ENCODE measurements at regions not wholly inside any gene's neighbourhood (a gene's known extent, or its start where the extent isn't known, plus 50 kb on each side); places are given as distances from the start of the nearest gene placed in this dataset.
"Not testable (repeated sequence)": the region's sequence is repeated elsewhere in the genome, so short reads cannot be mapped to it uniquely, and the experiment has no call there.

DNA sequence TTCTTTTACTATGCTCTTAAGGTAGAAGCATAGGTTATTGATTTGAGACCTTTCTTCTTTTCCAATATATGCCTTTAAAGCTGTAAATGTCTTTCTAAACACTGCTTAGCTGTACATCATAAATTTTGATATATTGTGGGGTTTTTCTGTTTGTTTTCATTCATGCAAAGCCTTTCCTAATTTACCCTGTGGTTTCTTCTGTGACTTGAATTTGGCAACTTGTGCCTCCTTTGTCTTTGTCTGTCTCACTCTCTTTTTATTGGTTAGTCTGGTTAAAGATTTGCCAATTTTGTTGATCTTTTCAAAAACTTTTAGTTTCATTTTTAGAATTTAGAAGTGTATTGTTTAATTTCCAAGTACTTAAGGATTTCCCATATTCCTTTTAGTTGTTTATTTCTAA is 343.1 kb downstream of the OXSM start:
- ATAC-seq (no peak), DNase-seq (no peak)
- H3K9me3 Mint-ChIP-seq: peaks cover 8% of the 10 kb centered on the region
- no peaks in the 10 kb centered on the region for H3K4me1 Mint-ChIP-seq (ENCODE audit: low read depth)
- peaks cover 2% of the 10 kb centered on the region for H3K27me3 Mint-ChIP-seq (ENCODE audit: low read depth)
- no peaks in the 10 kb centered on the region for H3K36me3 Mint-ChIP-seq (ENCODE audit: insufficient read depth)
- H3K4me3 Mint-ChIP-seq: no peak overlapping the region

DNA sequence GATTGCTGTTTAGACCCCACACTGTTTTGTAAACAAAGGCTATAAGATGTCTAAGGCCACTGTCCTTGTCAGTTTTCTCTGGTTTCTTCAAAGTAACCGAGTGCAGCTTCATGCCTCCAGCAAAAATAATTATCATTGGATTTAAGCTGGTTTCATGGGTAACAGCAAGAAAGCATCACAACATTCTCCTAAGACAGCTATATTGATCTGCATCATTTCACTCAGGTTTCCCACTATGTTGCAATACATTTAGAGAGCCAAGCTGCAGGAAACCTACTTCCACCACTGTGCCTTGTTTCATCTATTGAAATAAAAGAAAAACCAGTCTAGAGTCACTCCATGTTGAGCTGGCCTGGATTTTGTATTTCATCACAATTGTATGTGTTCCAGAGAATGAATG is 351.4 kb downstream of the OXSM start:
- Mint-ChIP-seq H3K4me3 (no peak overlapping the region), H3K9me3 (peaks cover 6% of the 10 kb centered on the region), H3K36me3 (ENCODE audit: insufficient read depth) (no peaks in the 10 kb centered on the region), H3K4me1 (ENCODE audit: low read depth) (no peaks in the 10 kb centered on the region), H3K27me3 (ENCODE audit: low read depth) (no peaks in the 10 kb centered on the region)
- no peak for ATAC-seq
- DNase-seq: no peak

DNA sequence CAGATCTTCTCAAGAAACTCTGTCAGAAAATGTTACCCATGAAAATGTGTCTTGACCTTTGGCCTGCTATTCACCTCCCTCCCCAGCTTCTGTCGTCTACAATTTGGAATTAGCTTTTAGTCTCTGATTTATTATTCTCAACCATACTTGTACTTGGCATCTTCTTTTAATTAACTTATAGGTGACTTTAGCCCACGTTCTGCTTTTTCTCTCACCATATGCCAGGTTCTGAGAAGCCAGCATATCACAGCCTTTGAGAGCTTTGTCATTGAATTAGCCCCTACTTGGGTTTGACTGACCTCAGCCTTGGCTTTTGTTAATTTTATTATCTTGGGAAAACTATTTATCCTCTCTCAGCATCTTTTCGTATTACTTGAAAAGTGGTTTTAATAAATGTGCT is 355.9 kb downstream of the OXSM start:
- Mint-ChIP-seq H3K9me3 (peaks cover 9% of the 10 kb centered on the region), H3K4me3 (no peak overlapping the region), H3K36me3 (ENCODE audit: insufficient read depth) (no peaks in the 10 kb centered on the region), H3K27me3 (ENCODE audit: low read depth) (no peaks in the 10 kb centered on the region), H3K4me1 (ENCODE audit: low read depth) (no peaks in the 10 kb centered on the region)
- ATAC-seq (no peak), DNase-seq (no peak)

DNA sequence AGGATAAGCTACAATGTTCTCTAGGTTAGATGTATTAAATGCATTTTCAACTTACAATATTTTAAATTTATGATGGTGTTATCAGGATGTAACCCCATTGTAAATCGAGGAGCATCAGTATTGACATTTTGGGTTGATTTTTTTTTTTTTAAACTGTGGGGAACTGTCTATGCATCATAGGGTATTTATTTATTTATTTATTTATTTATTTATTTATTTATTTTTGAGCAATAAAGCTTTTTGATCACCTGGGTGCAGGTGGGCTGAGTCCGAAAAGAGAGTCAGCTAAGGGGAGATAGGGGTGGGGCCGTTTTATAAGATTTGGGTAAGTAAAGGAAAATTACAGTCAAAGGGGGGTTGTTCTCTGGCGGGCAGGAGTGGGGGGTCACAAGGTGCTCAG is 367.5 kb downstream of the OXSM start:
- not testable (repeated sequence) for H3K4me3 Mint-ChIP-seq; H3K9me3 Mint-ChIP-seq; H3K36me3 Mint-ChIP-seq (ENCODE audit: insufficient read depth); ATAC-seq; DNase-seq; H3K4me1 Mint-ChIP-seq (ENCODE audit: low read depth); H3K27me3 Mint-ChIP-seq (ENCODE audit: low read depth)

DNA sequence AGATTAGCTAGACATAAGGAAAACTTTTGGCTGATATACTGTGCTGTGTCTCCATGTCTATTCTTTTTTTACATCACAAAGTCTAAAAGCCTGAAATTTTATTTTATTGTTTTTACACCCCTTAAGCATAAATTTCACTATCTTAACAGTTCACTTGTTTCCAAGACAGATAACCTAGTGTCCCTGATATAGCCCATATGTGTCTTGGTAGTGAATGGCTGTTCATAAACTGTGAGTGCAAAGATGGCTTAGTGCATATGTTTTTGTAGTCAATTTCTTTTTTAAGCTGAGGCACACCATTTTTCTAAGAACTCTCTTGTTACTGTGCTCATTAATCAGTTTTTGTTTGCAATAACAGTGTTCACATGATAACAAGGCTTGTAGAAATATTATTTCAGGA is 381.1 kb downstream of the OXSM start:
- DNase-seq: no peak
- Mint-ChIP-seq H3K9me3 (peaks cover 18% of the 10 kb centered on the region), H3K4me3 (no peak overlapping the region), H3K4me1 (ENCODE audit: low read depth) (no peaks in the 10 kb centered on the region), H3K36me3 (ENCODE audit: insufficient read depth) (no peaks in the 10 kb centered on the region), H3K27me3 (ENCODE audit: low read depth) (no peaks in the 10 kb centered on the region)
- ATAC-seq: no peak

DNA sequence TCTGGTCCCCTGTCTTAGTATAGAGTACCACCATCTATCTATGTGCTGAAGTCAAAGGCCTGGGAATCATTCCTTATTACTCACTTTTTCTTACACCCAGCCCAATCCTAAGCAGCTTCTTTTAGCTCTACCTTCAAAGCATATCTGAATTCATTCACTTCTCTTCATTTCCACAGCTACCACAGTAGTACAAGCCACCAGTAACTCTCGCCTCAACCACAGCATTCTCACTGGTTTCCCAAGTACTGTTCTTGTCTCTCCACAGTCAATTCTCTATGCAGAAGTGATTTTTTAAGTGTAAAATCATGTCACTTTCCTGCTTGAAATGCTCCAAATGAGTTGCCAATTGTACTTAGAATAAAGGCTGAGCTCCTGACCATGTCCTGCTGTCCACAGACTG is 401.7 kb downstream of the OXSM start:
- ATAC-seq (no peak), DNase-seq (no peak)
- H3K4me1 Mint-ChIP-seq (ENCODE audit: low read depth): no peaks in the 10 kb centered on the region
- peaks cover 17% of the 10 kb centered on the region for H3K9me3 Mint-ChIP-seq
- no peaks in the 10 kb centered on the region for H3K27me3 Mint-ChIP-seq (ENCODE audit: low read depth)
- no peaks in the 10 kb centered on the region for H3K36me3 Mint-ChIP-seq (ENCODE audit: insufficient read depth)
- no peak overlapping the region for H3K4me3 Mint-ChIP-seq

DNA sequence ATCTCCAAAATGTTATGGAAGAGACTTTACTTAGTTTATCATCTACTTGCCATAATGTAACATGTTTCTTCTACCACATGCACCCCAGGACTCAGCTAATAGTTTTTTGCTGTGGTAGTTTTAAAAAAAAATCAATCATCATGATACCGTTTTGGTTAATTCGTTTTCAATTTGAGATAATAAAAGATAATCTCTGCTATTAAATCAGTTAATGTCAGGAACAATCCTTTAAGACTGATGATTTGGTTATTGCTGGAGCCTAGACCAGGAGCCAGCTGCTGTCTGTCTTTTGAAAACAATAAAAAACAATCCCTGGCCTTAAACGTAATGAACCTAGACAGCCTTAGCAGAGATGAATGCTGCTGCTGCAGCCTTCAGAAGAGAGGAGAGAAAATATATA is 403.7 kb downstream of the OXSM start:
- no peaks in the 10 kb centered on the region for H3K36me3 Mint-ChIP-seq (ENCODE audit: insufficient read depth)

DNA sequence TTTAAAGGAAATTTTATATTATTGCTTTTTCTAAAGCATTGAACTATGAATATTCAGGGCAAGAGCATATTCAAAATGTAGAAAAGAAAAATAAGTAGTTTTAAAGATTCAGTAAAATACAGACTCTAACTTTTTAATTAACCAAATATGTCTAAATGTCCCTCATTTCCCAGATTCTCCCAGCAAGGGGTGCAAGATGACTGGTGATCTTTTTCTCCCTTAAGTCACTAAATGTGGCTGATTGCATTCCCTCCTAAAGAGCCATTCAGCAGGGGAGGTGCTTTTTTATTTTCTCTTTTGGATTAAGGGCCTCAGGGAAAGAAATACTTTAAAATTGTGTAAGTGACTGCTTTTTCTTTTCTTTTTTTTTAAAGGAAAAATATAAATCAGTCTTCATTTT is 406.9 kb downstream of the OXSM start:
- ATAC-seq: no peak
- no peaks in the 10 kb centered on the region for H3K4me1 Mint-ChIP-seq (ENCODE audit: low read depth)
- H3K9me3 Mint-ChIP-seq: peaks cover 3% of the 10 kb centered on the region

More for the DNA sequence above, 403.7 kb downstream of the OXSM start:
- H3K27me3 Mint-ChIP-seq (ENCODE audit: low read depth): no peaks in the 10 kb centered on the region
- no peak overlapping the region for H3K4me3 Mint-ChIP-seq
- DNase-seq (no peak), ATAC-seq (no peak)
- H3K4me1 Mint-ChIP-seq (ENCODE audit: low read depth): no peaks in the 10 kb centered on the region
- H3K9me3 Mint-ChIP-seq: peaks cover 17% of the 10 kb centered on the region

DNA sequence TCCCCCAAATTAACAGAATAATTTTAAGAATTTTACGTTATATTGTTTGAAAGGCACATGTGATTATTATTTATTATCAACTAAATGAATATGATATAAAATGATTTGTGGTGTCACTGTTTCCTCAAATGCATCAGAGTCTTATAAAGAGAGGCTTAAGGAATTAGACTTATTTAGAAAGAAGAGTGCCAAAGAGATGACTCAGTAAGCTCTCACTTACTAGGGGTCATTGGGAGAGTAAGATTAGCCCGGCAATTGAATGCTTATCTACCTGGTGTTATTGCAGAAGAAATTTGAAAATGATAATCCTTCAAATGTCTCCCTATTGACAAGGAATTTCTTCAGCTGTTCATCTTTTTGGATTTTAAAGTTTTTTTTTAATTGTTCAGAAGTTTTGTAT is 408.7 kb downstream of the OXSM start:
- ATAC-seq (no peak), DNase-seq (no peak)
- H3K27me3 Mint-ChIP-seq (ENCODE audit: low read depth): no peaks in the 10 kb centered on the region
- no peaks in the 10 kb centered on the region for H3K36me3 Mint-ChIP-seq (ENCODE audit: insufficient read depth)
- H3K9me3 Mint-ChIP-seq: no peaks in the 10 kb centered on the region
- H3K4me1 Mint-ChIP-seq (ENCODE audit: low read depth): no peaks in the 10 kb centered on the region
- H3K4me3 Mint-ChIP-seq: no peak overlapping the region

More for the DNA sequence above, 406.9 kb downstream of the OXSM start:
- no peak for DNase-seq
- Mint-ChIP-seq H3K36me3 (ENCODE audit: insufficient read depth) (no peaks in the 10 kb centered on the region), H3K4me3 (no peak overlapping the region), H3K27me3 (ENCODE audit: low read depth) (no peaks in the 10 kb centered on the region)

DNA sequence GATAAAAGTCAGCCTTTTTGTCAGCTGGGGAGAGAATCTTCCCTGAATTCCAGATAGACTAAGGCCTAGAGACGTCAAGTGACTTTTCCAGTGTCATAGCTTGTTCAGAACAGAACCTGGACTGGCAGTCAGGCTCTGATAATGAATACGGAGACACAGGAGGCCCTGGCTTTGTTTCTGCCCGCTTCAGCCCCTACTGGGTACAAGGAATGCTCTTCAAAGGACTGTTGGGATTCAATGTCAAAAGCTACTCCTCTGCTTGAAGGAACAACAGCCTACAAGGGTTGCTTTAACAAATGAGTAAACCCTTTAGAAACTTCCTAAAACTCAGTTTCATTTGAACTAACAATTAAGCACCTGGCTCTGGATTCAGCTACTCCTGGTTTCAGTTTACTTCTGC is 412.3 kb downstream of the OXSM start:
- H3K27me3 Mint-ChIP-seq (ENCODE audit: low read depth): no peaks in the 10 kb centered on the region
- no peak overlapping the region for H3K4me3 Mint-ChIP-seq
- ATAC-seq: no peak
- H3K36me3 Mint-ChIP-seq (ENCODE audit: insufficient read depth): no peaks in the 10 kb centered on the region
- H3K4me1 Mint-ChIP-seq (ENCODE audit: low read depth): no peaks in the 10 kb centered on the region
- DNase-seq: no peak
- no peaks in the 10 kb centered on the region for H3K9me3 Mint-ChIP-seq

DNA sequence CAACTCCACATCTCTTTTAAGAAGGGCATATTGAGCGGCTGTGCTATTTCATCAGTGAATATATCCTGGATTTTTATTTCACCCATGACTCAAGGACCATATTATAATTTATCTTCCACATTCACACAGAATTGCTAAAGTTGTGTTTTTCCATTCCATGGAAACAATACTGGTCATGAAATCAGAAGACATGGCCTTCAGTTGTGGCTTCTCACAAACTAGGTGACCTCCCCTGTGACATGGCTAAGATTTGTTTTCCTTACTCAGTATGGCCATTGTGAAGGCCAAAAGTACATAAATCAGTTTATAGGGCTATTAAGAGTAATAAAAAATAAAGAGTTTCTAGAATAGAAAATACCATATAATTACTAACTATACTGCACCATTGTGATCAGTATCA is 415.6 kb downstream of the OXSM start:
- no peaks in the 10 kb centered on the region for H3K27me3 Mint-ChIP-seq (ENCODE audit: low read depth)
- no peak overlapping the region for H3K4me3 Mint-ChIP-seq
- no peak for ATAC-seq
- DNase-seq: no peak
- H3K4me1 Mint-ChIP-seq (ENCODE audit: low read depth): no peaks in the 10 kb centered on the region
- no peaks in the 10 kb centered on the region for H3K36me3 Mint-ChIP-seq (ENCODE audit: insufficient read depth)
- H3K9me3 Mint-ChIP-seq: no peaks in the 10 kb centered on the region

DNA sequence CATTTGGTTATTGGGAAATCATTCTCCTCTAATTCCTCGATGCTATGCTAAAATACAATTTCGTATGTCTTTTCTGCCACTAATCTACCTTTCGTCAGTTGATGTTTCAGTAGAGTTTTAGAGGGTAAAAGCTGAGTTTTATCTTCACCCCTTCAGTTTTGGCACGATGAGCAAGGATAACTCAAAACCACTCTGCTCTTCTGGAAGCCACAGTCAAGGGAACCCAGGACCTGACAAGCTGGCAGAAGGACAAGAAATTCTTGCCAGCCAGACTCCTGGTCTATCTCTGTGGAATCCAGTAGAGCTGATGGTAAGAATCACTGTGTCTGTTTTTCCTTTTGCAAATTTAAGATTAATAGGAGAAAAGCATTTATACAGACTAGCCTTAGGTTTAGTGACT is 414.4 kb upstream of the LRRC3B start:
- Mint-ChIP-seq H3K9me3 (no peaks in the 10 kb centered on the region), H3K4me1 (ENCODE audit: low read depth) (no peaks in the 10 kb centered on the region), H3K4me3 (no peak overlapping the region), H3K36me3 (ENCODE audit: insufficient read depth) (no peaks in the 10 kb centered on the region), H3K27me3 (ENCODE audit: low read depth) (no peaks in the 10 kb centered on the region)
- no peak for DNase-seq
- no peak for ATAC-seq

DNA sequence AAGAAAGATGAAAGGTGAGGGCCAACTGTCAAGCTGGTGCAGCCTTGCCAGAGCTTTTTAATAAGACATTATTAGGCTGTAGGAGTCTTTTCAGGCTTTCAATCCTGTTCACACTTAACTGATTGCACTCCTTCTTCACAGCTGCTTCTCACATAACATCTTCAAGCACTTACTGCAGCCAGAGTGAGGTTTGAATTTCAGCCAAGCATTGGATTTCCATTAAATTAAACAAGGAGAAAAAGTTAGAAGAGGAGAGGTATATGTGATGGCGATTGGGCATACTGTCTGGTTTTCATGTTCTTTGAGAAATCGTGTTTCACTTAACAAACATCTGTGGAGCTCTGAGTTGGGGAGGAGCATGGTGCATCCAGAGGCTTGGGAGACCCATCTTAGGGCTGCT is 392.8 kb upstream of the LRRC3B start:
- ATAC-seq: no peak
- Mint-ChIP-seq H3K4me1 (ENCODE audit: low read depth) (no peaks in the 10 kb centered on the region), H3K27me3 (ENCODE audit: low read depth) (no peaks in the 10 kb centered on the region), H3K4me3 (no peak overlapping the region), H3K9me3 (no peaks in the 10 kb centered on the region), H3K36me3 (ENCODE audit: insufficient read depth) (no peaks in the 10 kb centered on the region)
- DNase-seq: no peak

DNA sequence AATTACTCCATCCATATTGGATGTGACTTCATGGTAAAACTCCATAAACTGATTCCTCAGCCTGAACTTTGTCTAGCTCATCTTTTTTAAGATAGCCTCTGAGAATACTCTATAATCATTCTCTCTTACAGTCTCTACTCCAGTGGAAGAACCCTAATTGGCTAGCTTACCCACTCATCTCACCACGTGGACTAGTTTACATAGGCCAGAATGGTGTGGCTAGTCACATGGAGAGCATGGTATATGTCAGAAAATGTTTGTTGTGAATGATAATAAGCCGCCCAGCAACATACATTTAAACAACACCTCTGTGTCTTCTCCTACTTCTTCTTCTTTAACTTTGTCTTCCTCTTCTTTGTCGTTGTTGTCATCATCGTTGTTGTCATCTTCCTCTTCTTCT is 389.2 kb upstream of the LRRC3B start:
- DNase-seq (no peak), ATAC-seq (no peak)
- H3K4me3 Mint-ChIP-seq: no peak overlapping the region
- H3K27me3 Mint-ChIP-seq (ENCODE audit: low read depth): no peaks in the 10 kb centered on the region
- peaks cover 2% of the 10 kb centered on the region for H3K9me3 Mint-ChIP-seq
- no peaks in the 10 kb centered on the region for H3K4me1 Mint-ChIP-seq (ENCODE audit: low read depth)
- no peaks in the 10 kb centered on the region for H3K36me3 Mint-ChIP-seq (ENCODE audit: insufficient read depth)

DNA sequence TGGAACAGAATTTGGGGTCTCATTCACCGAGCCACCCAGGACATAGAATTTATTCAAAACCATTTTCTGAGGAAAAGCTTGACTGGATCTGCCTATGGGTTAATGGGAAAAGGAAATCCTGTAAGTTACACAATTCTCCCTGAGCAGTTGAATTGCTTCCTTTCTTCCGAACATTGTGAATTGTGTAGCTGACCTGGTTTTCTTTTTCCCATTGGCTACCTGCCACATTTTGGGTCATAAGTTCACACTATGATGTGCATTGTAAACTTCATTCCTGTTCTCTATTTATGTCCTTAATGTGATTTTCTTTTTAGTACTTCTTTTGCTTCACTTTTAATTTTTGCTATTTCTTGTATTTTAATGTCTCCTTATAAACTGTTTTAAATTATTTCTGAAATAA is 386.0 kb upstream of the LRRC3B start:
- Mint-ChIP-seq H3K36me3 (ENCODE audit: insufficient read depth) (no peaks in the 10 kb centered on the region), H3K4me1 (ENCODE audit: low read depth) (no peaks in the 10 kb centered on the region), H3K27me3 (ENCODE audit: low read depth) (no peaks in the 10 kb centered on the region), H3K9me3 (peaks cover 4% of the 10 kb centered on the region), H3K4me3 (no peak overlapping the region)
- ATAC-seq: no peak
- no peak for DNase-seq

DNA sequence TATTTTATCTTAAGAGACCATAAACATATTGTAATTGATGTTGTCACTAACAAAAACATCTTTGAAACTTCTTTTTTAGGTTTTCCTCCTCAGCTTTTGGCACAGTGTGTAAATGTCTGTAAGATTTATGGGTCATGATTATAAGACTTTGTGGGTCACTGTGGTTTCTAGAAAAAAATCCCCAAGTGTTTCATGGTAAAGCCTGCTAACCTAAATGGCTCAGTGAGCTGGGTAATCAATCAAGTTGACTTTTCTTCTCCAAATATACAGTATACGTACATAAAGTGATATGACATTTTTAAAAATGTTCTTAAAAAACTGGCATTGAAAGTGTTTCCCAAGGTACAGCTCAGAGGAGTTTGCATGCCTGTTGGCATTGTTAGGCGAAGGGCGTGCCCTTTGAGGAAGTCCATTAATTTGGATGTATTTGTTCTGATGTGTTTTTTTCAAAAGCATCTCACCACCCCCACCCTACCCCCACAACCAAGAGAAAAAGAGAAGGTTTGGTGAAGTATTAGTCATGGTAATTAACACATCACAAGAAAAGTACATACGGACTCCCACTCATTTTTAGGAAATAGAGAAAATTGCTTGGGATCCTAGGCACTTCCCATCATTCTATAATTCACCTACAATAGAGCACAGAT is 385.4 kb upstream of the LRRC3B start:
- Mint-ChIP-seq H3K4me1 (ENCODE audit: low read depth) (no peaks in the 10 kb centered on the region), H3K36me3 (ENCODE audit: insufficient read depth) (no peaks in the 10 kb centered on the region), H3K27me3 (ENCODE audit: low read depth) (no peaks in the 10 kb centered on the region), H3K9me3 (peaks cover 4% of the 10 kb centered on the region), H3K4me3 (no peak overlapping the region)
- DNase-seq: no peak
- no peak for ATAC-seq

Data from activated T-cell treated with anti-CD3 and anti-CD28 coated beads, Interleukin-2, amount 50 U/mL, for 4 hours (primary cell).